Endothelial cell of umbilical vein (primary cell): ENCODE measurements at regions not wholly inside any gene's neighbourhood (a gene's known extent, or its start where the extent isn't known, plus 50 kb on each side); places are given as distances from the start of the nearest gene placed in this dataset.
"Not testable (repeated sequence)": the region's sequence is repeated elsewhere in the genome, so short reads cannot be mapped to it uniquely, and the experiment has no call there.

Experiments used
- CTCF ChIP-seq, 2 donors: IDR thresholded peaks; 1 replicate in 1 of 2; 2 replicates in 1 of 2; pipeline ENCODE4 v1.5.1; 2011; ENCODE audit warnings: low read length in 2 of 2, mild to moderate bottlenecking in 2 of 2, moderate library complexity in 2 of 2, control low read depth in 1 of 2, inconsistent platforms in 1 of 2, low read depth in 1 of 2; ENCODE audit not compliant: insufficient read depth in 1 of 2; ENCODE audit errors: extremely low read depth in 1 of 2
- FOS ChIP-seq: IDR thresholded peaks from 2 replicates; pipeline ENCODE4 v1.6.1; 2011; ENCODE audit warnings: mild to moderate bottlenecking, low read length, moderate library complexity, borderline replicate concordance; ENCODE audit not compliant: insufficient read depth

- TF ChIP-seq FOS; CTCF (IDR thresholded peaks at IDR 0.05; ENCODE audit: extremely low read depth in 1 of 2, insufficient read depth in 1 of 2, low read depth in 1 of 2, low read length in 2 of 2): not testable (repeated sequence)
These were observed 69.8 kb upstream of the ROPN1B start for GRCh38 chr3:125899181-125899580.
